Neural cell (in vitro differentiated cells): ENCODE measurements at regions not wholly inside any gene's neighbourhood (a gene's known extent, or its start where the extent isn't known, plus 50 kb on each side); places are given as distances from the start of the nearest gene placed in this dataset.

Experiments
- EP300 ChIP-seq: fragments of 450-650 bp; conservative IDR thresholded peaks from 2 replicates; pipeline ENCODE4 v1.6.1; 2014; ENCODE audit warnings: antibody characterized with exemption, mild to moderate bottlenecking, moderate library complexity; ENCODE audit not compliant: poor library complexity, severe bottlenecking
- EZH2 ChIP-seq: fragments of 200-600, 300-800 bp; shearing (Covaris generic), sonication (generic); IDR thresholded peaks from 2 replicates; pipeline ENCODE4 v1.6.1; 2014; ENCODE audit warnings: antibody characterized with exemption, low read length, borderline replicate concordance, mild to moderate bottlenecking; ENCODE audit not compliant: insufficient read depth, poor library complexity, severe bottlenecking
- MXI1 ChIP-seq: fragments of 450-650 bp; conservative IDR thresholded peaks from 2 replicates; pipeline ENCODE4 v1.6.1; 2014; ENCODE audit warnings: antibody characterized with exemption, mild to moderate bottlenecking; ENCODE audit not compliant: poor library complexity, severe bottlenecking
- POLR2AphosphoS5 ChIP-seq: IDR thresholded peaks from 2 replicates; pipeline ENCODE4 v1.6.1; 2012
- SMC3 ChIP-seq: fragments of 450-650 bp; conservative IDR thresholded peaks from 2 replicates; pipeline ENCODE4 v1.6.1; 2014; ENCODE audit warnings: antibody characterized with exemption, mild to moderate bottlenecking, moderate library complexity; ENCODE audit not compliant: poor library complexity
- TAF1 ChIP-seq: IDR thresholded peaks from 2 replicates; pipeline ENCODE4 v1.6.1; 2012; ENCODE audit warnings: low read depth
- TF ChIP-seq, protein P1 (sequence below): fragments of 450-650 bp; IDR thresholded peaks from 2 replicates; pipeline ENCODE4 v1.5.1; 2014; ENCODE audit warnings: antibody characterized with exemption, mild to moderate bottlenecking, moderate library complexity; ENCODE audit not compliant: poor library complexity, severe bottlenecking
- TF ChIP-seq, protein P2 (sequence below): IDR thresholded peaks from 2 replicates; pipeline ENCODE4 v1.6.1; 2012; ENCODE audit warnings: borderline replicate concordance

DNA sequence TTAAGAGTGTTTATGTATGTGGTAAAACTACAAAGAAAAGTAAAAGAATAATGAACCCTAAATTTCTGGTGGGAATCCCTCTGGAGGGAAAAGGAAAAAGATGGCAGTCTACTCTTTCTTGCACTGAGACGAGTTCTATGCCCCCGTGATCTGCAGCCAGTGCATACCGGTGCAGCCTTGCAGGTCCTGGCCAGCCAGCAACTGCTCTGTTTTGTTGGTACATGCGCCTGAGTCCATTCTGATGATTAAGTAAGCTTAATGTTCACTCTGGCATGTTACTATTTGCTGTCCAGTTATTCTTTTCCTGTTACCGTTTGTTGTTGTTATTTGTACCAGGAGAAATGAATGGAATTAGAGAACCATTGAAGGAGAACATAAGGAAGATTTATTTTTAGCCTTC, 95.1 kb upstream of the TMC3 start:
- TF ChIP-seq, protein P1, sequence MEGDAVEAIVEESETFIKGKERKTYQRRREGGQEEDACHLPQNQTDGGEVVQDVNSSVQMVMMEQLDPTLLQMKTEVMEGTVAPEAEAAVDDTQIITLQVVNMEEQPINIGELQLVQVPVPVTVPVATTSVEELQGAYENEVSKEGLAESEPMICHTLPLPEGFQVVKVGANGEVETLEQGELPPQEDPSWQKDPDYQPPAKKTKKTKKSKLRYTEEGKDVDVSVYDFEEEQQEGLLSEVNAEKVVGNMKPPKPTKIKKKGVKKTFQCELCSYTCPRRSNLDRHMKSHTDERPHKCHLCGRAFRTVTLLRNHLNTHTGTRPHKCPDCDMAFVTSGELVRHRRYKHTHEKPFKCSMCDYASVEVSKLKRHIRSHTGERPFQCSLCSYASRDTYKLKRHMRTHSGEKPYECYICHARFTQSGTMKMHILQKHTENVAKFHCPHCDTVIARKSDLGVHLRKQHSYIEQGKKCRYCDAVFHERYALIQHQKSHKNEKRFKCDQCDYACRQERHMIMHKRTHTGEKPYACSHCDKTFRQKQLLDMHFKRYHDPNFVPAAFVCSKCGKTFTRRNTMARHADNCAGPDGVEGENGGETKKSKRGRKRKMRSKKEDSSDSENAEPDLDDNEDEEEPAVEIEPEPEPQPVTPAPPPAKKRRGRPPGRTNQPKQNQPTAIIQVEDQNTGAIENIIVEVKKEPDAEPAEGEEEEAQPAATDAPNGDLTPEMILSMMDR, result no peak
- TF ChIP-seq, protein P2, sequence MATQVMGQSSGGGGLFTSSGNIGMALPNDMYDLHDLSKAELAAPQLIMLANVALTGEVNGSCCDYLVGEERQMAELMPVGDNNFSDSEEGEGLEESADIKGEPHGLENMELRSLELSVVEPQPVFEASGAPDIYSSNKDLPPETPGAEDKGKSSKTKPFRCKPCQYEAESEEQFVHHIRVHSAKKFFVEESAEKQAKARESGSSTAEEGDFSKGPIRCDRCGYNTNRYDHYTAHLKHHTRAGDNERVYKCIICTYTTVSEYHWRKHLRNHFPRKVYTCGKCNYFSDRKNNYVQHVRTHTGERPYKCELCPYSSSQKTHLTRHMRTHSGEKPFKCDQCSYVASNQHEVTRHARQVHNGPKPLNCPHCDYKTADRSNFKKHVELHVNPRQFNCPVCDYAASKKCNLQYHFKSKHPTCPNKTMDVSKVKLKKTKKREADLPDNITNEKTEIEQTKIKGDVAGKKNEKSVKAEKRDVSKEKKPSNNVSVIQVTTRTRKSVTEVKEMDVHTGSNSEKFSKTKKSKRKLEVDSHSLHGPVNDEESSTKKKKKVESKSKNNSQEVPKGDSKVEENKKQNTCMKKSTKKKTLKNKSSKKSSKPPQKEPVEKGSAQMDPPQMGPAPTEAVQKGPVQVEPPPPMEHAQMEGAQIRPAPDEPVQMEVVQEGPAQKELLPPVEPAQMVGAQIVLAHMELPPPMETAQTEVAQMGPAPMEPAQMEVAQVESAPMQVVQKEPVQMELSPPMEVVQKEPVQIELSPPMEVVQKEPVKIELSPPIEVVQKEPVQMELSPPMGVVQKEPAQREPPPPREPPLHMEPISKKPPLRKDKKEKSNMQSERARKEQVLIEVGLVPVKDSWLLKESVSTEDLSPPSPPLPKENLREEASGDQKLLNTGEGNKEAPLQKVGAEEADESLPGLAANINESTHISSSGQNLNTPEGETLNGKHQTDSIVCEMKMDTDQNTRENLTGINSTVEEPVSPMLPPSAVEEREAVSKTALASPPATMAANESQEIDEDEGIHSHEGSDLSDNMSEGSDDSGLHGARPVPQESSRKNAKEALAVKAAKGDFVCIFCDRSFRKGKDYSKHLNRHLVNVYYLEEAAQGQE, result no peak
- TF ChIP-seq SMC3, result no peak
- no peak for TF ChIP-seq POLR2AphosphoS5
- no peak for TF ChIP-seq MXI1
- no peak for TF ChIP-seq EZH2
- no peak for TF ChIP-seq EP300
- TF ChIP-seq TAF1, result no peak
